Endothelial cell of umbilical vein (primary cell): ENCODE measurements at regions not wholly inside any gene's neighbourhood (a gene's known extent, or its start where the extent isn't known, plus 50 kb on each side); places are given as distances from the start of the nearest gene placed in this dataset.

Source experiments
- BruUV-seq: library from RNA; stranded (reverse); fragments of 400-500 nt; replicated peaks from 2 replicates; lab custom pipeline; 2021; lab: Mats Ljungman, UMichigan
- CTCF ChIA-PET: fragments of 300-600, 350-600 bp; sonication (Branson Sonifier 250); formaldehyde crosslinking; loops from one replicate; lab custom pipeline; 2021; ENCODE audit warnings: antibody characterized with exemption, inconsistent platforms; lab: Charles Lee
- POLR2A ChIA-PET: fragments of 300-600, 350-600 bp; sonication (Branson Sonifier 250); formaldehyde crosslinking; loops from one replicate; lab custom pipeline; 2021; ENCODE audit warnings: antibody characterized with exemption, inconsistent platforms; lab: Charles Lee
- DNase-seq: peaks from one replicate; pipeline ENCODE4 v3.0.0-alpha.2; 2011; ENCODE audit warnings: low read depth, low spot score
- FAIRE-seq: peaks from 2 replicates; lab custom pipeline; 2011; peaks lifted over from hg19 to GRCh38; lab: Jason Lieb, UNC
- H2AFZ ChIP-seq: 2 replicates; pipeline ENCODE4 v1.6.0; 2012; ENCODE audit warnings: low read depth, low read length, control low read depth, inconsistent platforms
- H3K27ac ChIP-seq: 2 replicates; pipeline ENCODE4 v1.5.1; 2011; ENCODE audit warnings: low read depth, mild to moderate bottlenecking, control low read depth, low read length, moderate library complexity; ENCODE audit not compliant: insufficient read depth
- H3K27me3 ChIP-seq, 2 experiments: 2 replicates each; pipeline versions ENCODE4 v1.6.0 to v1.6.1; 2011; ENCODE audit warnings: low read length in 2 of 2, mixed read lengths in 1 of 2; ENCODE audit not compliant: control insufficient read depth in 2 of 2, insufficient read depth in 2 of 2
- H3K36me3 ChIP-seq, 2 experiments: 2 replicates in 1 of 2; 3 replicates in 1 of 2; pipeline ENCODE4 v1.5.1; 2011; ENCODE audit warnings: low read length in 2 of 2, mild to moderate bottlenecking in 1 of 2, moderate library complexity in 1 of 2; ENCODE audit not compliant: control insufficient read depth in 2 of 2, insufficient read depth in 2 of 2; ENCODE audit errors: extremely low read depth in 1 of 2
- H3K4me1 ChIP-seq: 3 replicates; pipeline ENCODE4 v1.5.1; 2011; ENCODE audit warnings: mild to moderate bottlenecking, low read length; ENCODE audit not compliant: control insufficient read depth, insufficient read depth; ENCODE audit errors: extremely low read depth
- H3K4me2 ChIP-seq: 2 replicates; pipeline ENCODE4 v1.6.1; 2011; ENCODE audit warnings: low read length, control low read depth, mixed read lengths; ENCODE audit not compliant: insufficient read depth
- H3K4me3 ChIP-seq, 3 experiments: fragments of 200-600 bp in 1 of 3; sonication (generic), shearing (Covaris generic) in 1 of 3; replicated peaks in 1 of 3; 2 replicates each; pipeline ENCODE4 v1.5.1; 2011 to 2016; ENCODE audit warnings: control low read depth in 3 of 3, low read length in 3 of 3, mild to moderate bottlenecking in 2 of 3, inconsistent platforms in 1 of 3, low read depth in 1 of 3, moderate library complexity in 1 of 3; ENCODE audit not compliant: insufficient read depth in 1 of 3
- H3K79me2 ChIP-seq: 2 replicates; pipeline ENCODE4 v1.6.0; 2012; ENCODE audit warnings: low read length, inconsistent platforms; ENCODE audit not compliant: control insufficient read depth, insufficient read depth
- H3K9ac ChIP-seq: replicated peaks from 2 replicates; pipeline ENCODE3; 2011; ENCODE audit warnings: low read length, control low read depth; ENCODE audit not compliant: insufficient read depth; ENCODE audit errors: extremely low read depth
- H3K9me1 ChIP-seq: replicated peaks from 3 replicates; pipeline ENCODE4 v1.6.0; 2011; ENCODE audit warnings: mild to moderate bottlenecking, low read length; ENCODE audit not compliant: control insufficient read depth, insufficient read depth; ENCODE audit errors: extremely low read depth
- H3K9me3 ChIP-seq: replicated peaks from 2 replicates; pipeline ENCODE4 v1.5.1; 2012; ENCODE audit warnings: low read length, inconsistent platforms; ENCODE audit not compliant: control insufficient read depth, insufficient read depth
- H4K20me1 ChIP-seq: replicated peaks from 2 replicates; pipeline ENCODE3; 2011; ENCODE audit warnings: mild to moderate bottlenecking, low read length; ENCODE audit not compliant: control insufficient read depth, insufficient read depth; ENCODE audit errors: extremely low read depth
- EZH2 ChIP-seq: IDR thresholded peaks from 2 replicates; pipeline ENCODE4 v1.6.1; 2012; ENCODE audit warnings: borderline replicate concordance, low read depth, mild to moderate bottlenecking, moderate library complexity, low read length, inconsistent platforms; ENCODE audit not compliant: severe bottlenecking
- FOS ChIP-seq: IDR thresholded peaks from 2 replicates; pipeline ENCODE4 v1.6.1; 2011; ENCODE audit warnings: mild to moderate bottlenecking, low read length, moderate library complexity, borderline replicate concordance; ENCODE audit not compliant: insufficient read depth
- GATA2 ChIP-seq: IDR thresholded peaks from 2 replicates; pipeline ENCODE4 v1.7.0; 2011; ENCODE audit warnings: low read depth, mild to moderate bottlenecking, moderate library complexity, mixed read lengths, low read length; ENCODE audit not compliant: insufficient read length, insufficient read depth
- JUN ChIP-seq: IDR thresholded peaks from 2 replicates; pipeline ENCODE4 v1.6.1; 2011; ENCODE audit warnings: borderline replicate concordance, low read depth; ENCODE audit not compliant: insufficient read length, insufficient read depth
- MYC ChIP-seq: IDR thresholded peaks from one replicate; pipeline ENCODE4 v1.6.1; 2011; ENCODE audit warnings: mild to moderate bottlenecking, low read depth, low read length
- POLR2A ChIP-seq: IDR thresholded peaks from 2 replicates; pipeline ENCODE4 v1.6.1; 2012; ENCODE audit warnings: low read depth, mild to moderate bottlenecking, control low read depth, low read length
- POLR2AphosphoS5 ChIP-seq: IDR thresholded peaks from 2 replicates; pipeline ENCODE4 v1.6.1; 2012; ENCODE audit warnings: low read depth, mild to moderate bottlenecking, control low read depth, low read length, moderate library complexity; ENCODE audit not compliant: insufficient read depth
- dilution Hi-C: fragments of 300-500 bp; cut with MboI; formaldehyde crosslinking; loops from one replicate; pipeline ENCODE4 v1.15.0; 2019; ENCODE audit warnings: low sequenced_read_pairs; ENCODE audit not compliant: extremely low pct_ligation_motif_present
- intact Hi-C: fragments of 100-400 bp; cut with micrococcal nuclease; formaldehyde crosslinking; loops from one replicate; pipeline ENCODE4 v1.10.0; 2022
- TF ChIP-seq, protein P1 (sequence below), 2 donors: IDR thresholded peaks; 1 replicate in 1 of 2; 2 replicates in 1 of 2; pipeline ENCODE4 v1.5.1; 2011; ENCODE audit warnings: low read length in 2 of 2, mild to moderate bottlenecking in 2 of 2, moderate library complexity in 2 of 2, control low read depth in 1 of 2, inconsistent platforms in 1 of 2, low read depth in 1 of 2; ENCODE audit not compliant: insufficient read depth in 1 of 2; ENCODE audit errors: extremely low read depth in 1 of 2
- TF ChIP-seq, protein P2 (sequence below): IDR thresholded peaks from 2 replicates; pipeline ENCODE4 v1.6.1; 2011; ENCODE audit not compliant: insufficient read depth, insufficient read length

DNA sequence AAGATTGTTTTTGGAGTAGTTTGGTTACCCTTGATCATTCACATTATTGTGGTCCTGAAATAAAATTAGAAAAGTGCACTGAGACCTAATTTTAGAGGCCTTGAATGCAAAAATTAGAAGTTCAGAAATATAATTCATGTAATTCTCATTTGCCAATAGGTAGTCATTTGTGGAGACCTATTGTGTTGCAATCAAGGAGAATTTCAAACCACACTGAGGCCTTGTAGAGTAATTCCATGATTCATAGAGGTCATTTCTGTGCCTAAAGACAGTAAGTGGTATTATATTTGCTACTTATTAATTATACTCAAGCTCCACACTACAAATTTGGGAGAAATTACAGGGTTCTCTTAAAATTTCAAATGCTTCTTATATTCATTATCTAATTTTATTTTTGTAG is 946.8 kb upstream of the POT1 start:
- TF ChIP-seq JUN, result no peak
- TF ChIP-seq MYC, result no peak
- TF ChIP-seq POLR2AphosphoS5, result no peak
- no peak for TF ChIP-seq GATA2
- TF ChIP-seq, protein P1, sequence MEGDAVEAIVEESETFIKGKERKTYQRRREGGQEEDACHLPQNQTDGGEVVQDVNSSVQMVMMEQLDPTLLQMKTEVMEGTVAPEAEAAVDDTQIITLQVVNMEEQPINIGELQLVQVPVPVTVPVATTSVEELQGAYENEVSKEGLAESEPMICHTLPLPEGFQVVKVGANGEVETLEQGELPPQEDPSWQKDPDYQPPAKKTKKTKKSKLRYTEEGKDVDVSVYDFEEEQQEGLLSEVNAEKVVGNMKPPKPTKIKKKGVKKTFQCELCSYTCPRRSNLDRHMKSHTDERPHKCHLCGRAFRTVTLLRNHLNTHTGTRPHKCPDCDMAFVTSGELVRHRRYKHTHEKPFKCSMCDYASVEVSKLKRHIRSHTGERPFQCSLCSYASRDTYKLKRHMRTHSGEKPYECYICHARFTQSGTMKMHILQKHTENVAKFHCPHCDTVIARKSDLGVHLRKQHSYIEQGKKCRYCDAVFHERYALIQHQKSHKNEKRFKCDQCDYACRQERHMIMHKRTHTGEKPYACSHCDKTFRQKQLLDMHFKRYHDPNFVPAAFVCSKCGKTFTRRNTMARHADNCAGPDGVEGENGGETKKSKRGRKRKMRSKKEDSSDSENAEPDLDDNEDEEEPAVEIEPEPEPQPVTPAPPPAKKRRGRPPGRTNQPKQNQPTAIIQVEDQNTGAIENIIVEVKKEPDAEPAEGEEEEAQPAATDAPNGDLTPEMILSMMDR (IDR thresholded peaks at IDR 0.05; ENCODE audit: extremely low read depth in 1 of 2, insufficient read depth in 1 of 2, low read depth in 1 of 2, low read length in 2 of 2), result no peak
- TF ChIP-seq EZH2, result no peak
- TF ChIP-seq, protein P2, sequence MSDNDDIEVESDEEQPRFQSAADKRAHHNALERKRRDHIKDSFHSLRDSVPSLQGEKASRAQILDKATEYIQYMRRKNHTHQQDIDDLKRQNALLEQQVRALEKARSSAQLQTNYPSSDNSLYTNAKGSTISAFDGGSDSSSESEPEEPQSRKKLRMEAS, result no peak
- no peak for TF ChIP-seq FOS
- no peak for TF ChIP-seq POLR2A
- POLR2A ChIA-PET, result no interaction called here
- Histone ChIP-seq H3K27ac (no peak overlapping the region), H3K4me2 (no peak overlapping the region), H3K79me2 (no peaks in the 10 kb centered on the region), H3K4me1 (no peaks in the 10 kb centered on the region), H3K9me3 (peaks cover 2% of the 10 kb centered on the region), H2AFZ (no peak overlapping the region), H3K36me3 (no peaks in the 10 kb centered on the region), H4K20me1 (no peaks in the 10 kb centered on the region), H3K9ac (no peak overlapping the region), H3K4me3 (no peak overlapping the region), H3K9me1 (no peaks in the 10 kb centered on the region), H3K27me3 (no peaks in the 10 kb centered on the region)
- BruUV-seq, result no TSS peak
- intact Hi-C loops, result no loop called here
- DNase-seq (no peak), FAIRE-seq (no peak)
- CTCF ChIA-PET, result no interaction called here
- dilution Hi-C loops, result no loop called here
